ENCODE measurements at regions not wholly inside any gene's neighbourhood (a gene's known extent, or its start where the extent isn't known, plus 50 kb on each side); places are given as distances from the start of the nearest gene placed in this dataset.

DNA sequence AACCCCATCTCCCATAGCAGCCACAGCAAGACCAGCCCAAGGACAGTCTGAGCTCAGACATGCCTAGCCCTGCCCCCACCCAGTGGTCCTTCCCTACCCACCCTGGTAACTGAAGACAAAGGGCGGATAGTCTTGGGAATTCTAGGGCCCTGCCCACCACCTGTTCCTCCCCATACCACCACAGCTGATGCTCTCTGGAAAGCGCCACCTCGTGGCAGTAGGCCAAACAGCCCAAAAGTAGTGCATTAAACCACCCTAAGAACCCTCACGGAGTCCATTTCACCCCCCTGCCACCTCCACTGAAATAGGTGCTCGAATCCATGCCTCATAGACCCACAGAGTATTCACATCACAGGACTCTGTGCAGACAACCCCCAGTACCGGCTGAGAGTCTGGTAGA is 1021.4 kb downstream of the CDH8 start:
- no peak for TF ChIP-seq CTCF (IDR thresholded peaks at IDR 0.05; ENCODE audit: low read depth, low read length)
- DNase-seq (ENCODE audit: extremely low read depth, low read depth), result no peak

DNA sequence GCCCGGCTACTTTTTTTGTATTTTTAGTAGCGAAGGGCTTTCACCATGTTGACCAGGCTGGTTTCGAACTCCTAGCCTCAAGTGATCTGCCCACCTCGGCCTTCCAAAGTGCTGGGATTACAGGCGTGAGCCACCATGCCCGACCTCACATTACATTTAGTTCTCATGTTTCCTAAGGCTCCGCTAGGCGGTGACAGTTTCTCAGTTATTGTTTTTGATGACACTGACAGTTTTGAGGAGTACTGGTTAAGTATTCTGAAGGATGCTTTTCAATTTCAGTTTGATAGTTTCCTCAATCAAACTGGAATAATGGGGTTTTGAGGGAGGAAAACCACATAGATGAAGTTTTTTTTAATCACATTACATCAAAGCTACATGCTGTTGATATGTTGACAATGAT is 1028.5 kb downstream of the CDH8 start:
- DNase-seq (ENCODE audit: extremely low read depth, low read depth), result no peak

GRCh38 chr16:61005952-61006351 is 1030.3 kb downstream of the CDH8 start:
- TF ChIP-seq CTCF (IDR thresholded peaks at IDR 0.05; ENCODE audit: low read depth, low read length), result no peak
- DNase-seq (ENCODE audit: extremely low read depth, low read depth), result no peak

More for the DNA sequence above, 1028.5 kb downstream of the CDH8 start:
- TF ChIP-seq CTCF (IDR thresholded peaks at IDR 0.05; ENCODE audit: low read depth, low read length), result no peak

DNA sequence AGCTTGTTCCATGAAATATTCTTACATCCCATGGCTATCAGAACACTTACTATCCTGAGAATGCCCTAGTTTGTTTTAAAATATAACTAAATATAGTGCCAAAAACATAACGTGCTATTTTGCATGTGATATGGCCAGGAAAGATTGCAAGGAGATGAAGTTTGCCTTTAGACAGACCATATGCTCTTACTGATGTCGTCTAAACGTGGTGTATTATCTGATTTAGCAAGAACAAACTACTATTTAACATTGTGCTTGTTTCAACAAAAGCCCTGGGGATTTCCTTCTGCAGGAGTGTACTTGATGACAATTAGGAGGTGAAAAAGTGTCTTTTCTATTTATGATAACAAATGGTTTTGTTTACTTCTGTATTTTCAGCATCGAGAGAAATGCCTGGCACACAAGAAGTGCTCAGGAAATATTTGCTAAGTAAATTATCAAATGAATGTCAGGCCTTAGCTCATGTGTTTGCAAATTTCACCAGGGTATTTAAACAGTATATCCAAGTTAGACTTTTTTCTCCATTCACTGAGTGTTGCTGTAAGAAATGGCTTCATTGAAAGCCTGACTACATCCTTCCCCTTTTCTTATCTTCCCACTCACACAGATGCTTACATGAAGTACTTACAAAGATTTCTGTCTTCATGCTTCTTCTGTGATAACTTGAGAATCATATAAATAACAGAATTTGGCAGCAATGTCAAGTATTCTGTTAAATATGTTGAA is 1033.6 kb downstream of the CDH8 start:
- no peak for TF ChIP-seq CTCF (IDR thresholded peaks at IDR 0.05; ENCODE audit: low read depth, low read length)
- DNase-seq (ENCODE audit: extremely low read depth, low read depth), result no peak

GRCh38 chr16:60991886-60992285 is 1044.4 kb downstream of the CDH8 start:
- no peak for DNase-seq (ENCODE audit: extremely low read depth, low read depth)
- TF ChIP-seq CTCF (IDR thresholded peaks at IDR 0.05; ENCODE audit: low read depth, low read length), result no peak

- no peak for TF ChIP-seq CTCF (IDR thresholded peaks at IDR 0.05; ENCODE audit: low read depth, low read length)
- DNase-seq (ENCODE audit: extremely low read depth, low read depth), result no peak
Observed at GRCh38 chr16:60989592-60989991, 1046.6 kb downstream of the CDH8 start.

DNA sequence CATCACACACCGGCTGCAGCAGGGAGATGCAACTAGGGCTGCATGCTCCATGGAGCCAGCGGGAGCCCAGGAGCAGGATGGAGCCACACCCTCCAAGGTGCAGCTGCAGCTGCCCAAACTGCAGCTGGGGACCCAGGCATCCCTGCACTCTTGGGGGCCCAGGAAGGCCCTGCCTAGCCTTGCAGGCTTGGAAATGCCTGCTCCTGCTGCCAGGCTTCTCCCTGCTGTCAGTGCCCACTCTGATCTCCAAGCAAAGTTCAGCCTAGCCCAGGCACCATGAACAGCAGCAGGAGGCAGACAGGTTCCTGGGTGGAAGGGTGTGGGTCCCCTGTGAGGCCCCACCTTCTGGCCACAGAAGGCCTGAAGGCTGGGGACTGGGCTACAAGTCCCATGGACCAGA is 1057.1 kb downstream of the CDH8 start:
- no peak for TF ChIP-seq CTCF (IDR thresholded peaks at IDR 0.05; ENCODE audit: low read depth, low read length)
- no peak for DNase-seq (ENCODE audit: extremely low read depth, low read depth)
